H1 (cell line): ENCODE measurements at regions not wholly inside any gene's neighbourhood (a gene's known extent, or its start where the extent isn't known, plus 50 kb on each side); places are given as distances from the start of the nearest gene placed in this dataset.

Experiments used
- CTCF ChIA-PET: fragments of 300-600 bp; sonication (Branson Sonifier 250); formaldehyde crosslinking; loops from one replicate; lab custom pipeline; 2021; ENCODE audit not compliant: partially characterized antibody; lab: Charles Lee
- POLR2A ChIA-PET: fragments of 300-600 bp; sonication (Branson Sonifier 250); formaldehyde crosslinking; loops from one replicate; lab custom pipeline; 2021; ENCODE audit warnings: inconsistent platforms; ENCODE audit not compliant: partially characterized antibody; lab: Charles Lee
- DNase-seq, 2 experiments: peaks; one replicate each; pipeline versions ENCODE4 v3.0.0 to v3.0.0-alpha.2; 2010 to 2022; ENCODE audit warnings: low spot score in 2 of 2, low read depth in 1 of 2, mixed read lengths in 1 of 2
- FAIRE-seq: peaks from 2 replicates; lab custom pipeline; 2011; peaks lifted over from hg19 to GRCh38; lab: Jason Lieb, UNC
- H2AFZ ChIP-seq: 2 replicates; pipeline ENCODE4 v1.8.1; 2012; ENCODE audit warnings: low read length, inconsistent platforms
- H2AK5ac ChIP-seq: 2 replicates; pipeline ENCODE4 v1.6.1; 2013; ENCODE audit warnings: low read depth, low read length
- H2BK120ac ChIP-seq: replicated peaks from 2 replicates; pipeline ENCODE3; 2013; ENCODE audit warnings: low read depth, low read length, inconsistent platforms
- H2BK12ac ChIP-seq: 2 replicates; pipeline ENCODE4 v1.6.1; 2013; ENCODE audit warnings: low read depth, low read length
- H2BK15ac ChIP-seq: 2 replicates; pipeline ENCODE4 v1.6.1; 2013; ENCODE audit warnings: low read length
- H2BK20ac ChIP-seq: 2 replicates; pipeline ENCODE4 v1.6.1; 2013; ENCODE audit warnings: low read length
- H2BK5ac ChIP-seq: 2 replicates; pipeline ENCODE4 v1.6.1; 2013; ENCODE audit warnings: low read depth, low read length
- H3K14ac ChIP-seq: 2 replicates; pipeline ENCODE4 v1.6.1; 2013; ENCODE audit warnings: inconsistent platforms; ENCODE audit not compliant: insufficient read length
- H3K18ac ChIP-seq: 2 replicates; pipeline ENCODE4 v1.6.1; 2013; ENCODE audit warnings: low read length; ENCODE audit errors: extremely low read depth
- H3K23ac ChIP-seq: 2 replicates; pipeline ENCODE4 v1.6.1; 2013; ENCODE audit warnings: inconsistent platforms; ENCODE audit not compliant: insufficient read length
- H3K23me2 ChIP-seq: 2 replicates; pipeline ENCODE4 v1.6.1; 2013; ENCODE audit warnings: low read depth, low read length
- H3K27ac ChIP-seq: 2 replicates; pipeline ENCODE4 v1.6.1; 2011; ENCODE audit warnings: low read depth, low read length, inconsistent platforms
- H3K27me3 ChIP-seq, 4 experiments: replicated peaks in 1 of 4; 1 replicate in 1 of 4; 2 replicates in 3 of 4; pipeline versions ENCODE4 v1.6.1 to v1.8.1; 2011 to 2013; ENCODE audit warnings: low read length in 3 of 4, mild to moderate bottlenecking in 3 of 4, inconsistent platforms in 2 of 4, mixed read lengths in 2 of 4, moderate library complexity in 1 of 4; ENCODE audit not compliant: control insufficient read depth in 3 of 4, insufficient read depth in 3 of 4; ENCODE audit errors: extremely low read depth in 1 of 4
- H3K36me3 ChIP-seq, 4 experiments: 2 replicates each; pipeline versions ENCODE4 v1.6.1 to v1.8.1; 2011 to 2013; ENCODE audit warnings: mild to moderate bottlenecking in 4 of 4, low read length in 3 of 4, moderate library complexity in 2 of 4, control low read depth in 1 of 4, inconsistent platforms in 1 of 4; ENCODE audit not compliant: insufficient read depth in 4 of 4, control insufficient read depth in 2 of 4
- H3K4ac ChIP-seq: replicated peaks from 2 replicates; pipeline ENCODE3; 2013; ENCODE audit warnings: low read length, low read depth, mixed read lengths, inconsistent platforms; ENCODE audit not compliant: insufficient read length
- H3K4me1 ChIP-seq, 4 experiments: replicated peaks in 1 of 4; 1 replicate in 1 of 4; 2 replicates in 3 of 4; pipeline versions ENCODE4 v1.6.1 to v1.8.1; 2011 to 2013; ENCODE audit warnings: low read length in 3 of 4, inconsistent platforms in 2 of 4, mixed read lengths in 1 of 4; ENCODE audit not compliant: insufficient read depth in 4 of 4, control insufficient read depth in 3 of 4
- H3K4me2 ChIP-seq, 2 experiments: 2 replicates each; pipeline versions ENCODE4 v1.6.1 to v1.8.1; 2011 to 2013; ENCODE audit warnings: low read depth in 2 of 2, low read length in 2 of 2, control low read depth in 1 of 2, inconsistent platforms in 1 of 2, mild to moderate bottlenecking in 1 of 2; ENCODE audit not compliant: insufficient read depth in 1 of 2
- H3K4me3 ChIP-seq, 4 experiments: fragments of 200-600, 300-600 bp in 1 of 4; sonication (generic), shearing (Covaris generic), sonication (Bioruptor Twin) in 1 of 4; 2 replicates each; pipeline versions ENCODE4 v1.5.1 to v1.8.1; 2011 to 2016; ENCODE audit warnings: low read length in 4 of 4, low read depth in 3 of 4, control low read depth in 2 of 4, inconsistent platforms in 2 of 4, mild to moderate bottlenecking in 2 of 4, mixed read lengths in 1 of 4, moderate library complexity in 1 of 4; ENCODE audit not compliant: insufficient read depth in 2 of 4; ENCODE audit errors: extremely low read depth in 1 of 4
- H3K56ac ChIP-seq: replicated peaks from 2 replicates; pipeline ENCODE3; 2013; ENCODE audit warnings: low read depth, mild to moderate bottlenecking, mixed read lengths, low read length, inconsistent platforms; ENCODE audit not compliant: insufficient read length
- H3K79me1 ChIP-seq: 2 replicates; pipeline ENCODE4 v1.6.1; 2013; ENCODE audit warnings: low read depth, low read length, control low read depth
- H3K79me2 ChIP-seq, 2 experiments: 2 replicates each; pipeline versions ENCODE4 v1.6.1 to v1.8.1; 2012 to 2013; ENCODE audit warnings: low read length in 2 of 2, mild to moderate bottlenecking in 2 of 2, inconsistent platforms in 1 of 2; ENCODE audit not compliant: insufficient read depth in 2 of 2, control insufficient read depth in 1 of 2
- H3K9ac ChIP-seq, 4 experiments: replicated peaks in 1 of 4; 1 replicate in 1 of 4; 2 replicates in 3 of 4; pipeline versions ENCODE4 v1.6.1 to v1.8.1; 2011 to 2013; ENCODE audit warnings: low read depth in 3 of 4, low read length in 3 of 4, control low read depth in 2 of 4, mild to moderate bottlenecking in 2 of 4, moderate library complexity in 2 of 4, inconsistent platforms in 1 of 4; ENCODE audit errors: extremely low read depth in 1 of 4
- H3K9me3 ChIP-seq, 2 experiments: 2 replicates each; pipeline versions ENCODE4 v1.6.1 to v1.8.1; 2012 to 2013; ENCODE audit warnings: mild to moderate bottlenecking in 2 of 2, moderate library complexity in 2 of 2, control low read depth in 1 of 2, inconsistent platforms in 1 of 2, low read depth in 1 of 2, low read length in 1 of 2, mixed read lengths in 1 of 2; ENCODE audit not compliant: insufficient read depth in 2 of 2
- H4K20me1 ChIP-seq, 2 experiments: replicated peaks in 1 of 2; 2 replicates each; pipeline versions ENCODE3 to v1.8.1; 2011 to 2013; ENCODE audit warnings: inconsistent platforms in 2 of 2, low read length in 2 of 2, mild to moderate bottlenecking in 1 of 2; ENCODE audit not compliant: insufficient read depth in 2 of 2, control insufficient read depth in 1 of 2
- H4K5ac ChIP-seq: 2 replicates; pipeline ENCODE4 v1.6.1; 2013; ENCODE audit warnings: low read length, low read depth, mixed read lengths, inconsistent platforms; ENCODE audit not compliant: insufficient read length
- H4K8ac ChIP-seq: 2 replicates; pipeline ENCODE4 v1.8.0; 2013; ENCODE audit warnings: mild to moderate bottlenecking, moderate library complexity, low read length, inconsistent platforms; ENCODE audit not compliant: insufficient read depth; ENCODE audit errors: extremely low read depth
- H4K91ac ChIP-seq: replicated peaks from 2 replicates; pipeline ENCODE3; 2013; ENCODE audit warnings: low read length, mixed read lengths, inconsistent platforms; ENCODE audit not compliant: insufficient read length
- BRCA1 ChIP-seq: IDR thresholded peaks from 2 replicates; pipeline ENCODE4 v1.6.1; 2012; ENCODE audit warnings: low read depth, low read length, improper control_type of control experiment
- CBX5 ChIP-seq: fragments of 300-800, 300-1000 bp; sonication (generic); IDR thresholded peaks from 2 replicates; pipeline ENCODE4 v1.7.1; 2016; ENCODE audit warnings: antibody characterized with exemption, low read length, low read depth
- CTBP2 ChIP-seq: IDR thresholded peaks from 2 replicates; pipeline ENCODE4 v1.7.0; 2011; ENCODE audit warnings: borderline replicate concordance, mild to moderate bottlenecking, moderate library complexity, mixed read lengths, low read length; ENCODE audit not compliant: insufficient read depth, insufficient read length
- EGR1 ChIP-seq: IDR thresholded peaks from 2 replicates; pipeline ENCODE4 v1.6.1; 2011; ENCODE audit warnings: low read depth, low read length, borderline replicate concordance
- JUN ChIP-seq: IDR thresholded peaks from 2 replicates; pipeline ENCODE4 v1.6.1; 2011; ENCODE audit warnings: low read depth, mild to moderate bottlenecking, improper control_type of control experiment, low read length
- RFX5 ChIP-seq: IDR thresholded peaks from 2 replicates; pipeline ENCODE4 v1.6.1; 2011; ENCODE audit warnings: low read depth, low read length, improper control_type of control experiment, borderline replicate concordance
- TAF7 ChIP-seq: optimal IDR thresholded peaks from 2 replicates; pipeline ENCODE3; 2011; ENCODE audit warnings: low read depth, mild to moderate bottlenecking, inconsistent platforms, low read length, moderate library complexity, borderline replicate concordance
- WGBS, 2 experiments: shearing (Covaris generic) in 1 of 2; methylation state at CpG; one replicate each; pipeline versions ENCODE4 v1.1.6 to v1.1.7; 2013 to 2015; ENCODE audit warnings: low lambda C conversion rate in 2 of 2, mixed read lengths in 2 of 2, inconsistent platforms in 1 of 2, low coverage in 1 of 2, missing lambda C conversion rate in 1 of 2; ENCODE audit not compliant: insufficient replicate concordance in 2 of 2, insufficient coverage in 1 of 2, insufficient read length in 1 of 2; ENCODE audit errors: extremely low coverage in 1 of 2, missing lambda C conversion rate in 1 of 2; 5-methylcytosine and 5-hydroxymethylcytosine counted together
- TF ChIP-seq, protein P1 (sequence below): IDR thresholded peaks from 2 replicates; pipeline ENCODE4 v1.6.1; 2012; ENCODE audit warnings: inconsistent platforms
- TF ChIP-seq, protein P2 (sequence below): IDR thresholded peaks from 2 replicates; pipeline ENCODE4 v1.6.1; 2011; ENCODE audit warnings: low read depth, mild to moderate bottlenecking, low read length; ENCODE audit not compliant: insufficient read depth

DNA sequence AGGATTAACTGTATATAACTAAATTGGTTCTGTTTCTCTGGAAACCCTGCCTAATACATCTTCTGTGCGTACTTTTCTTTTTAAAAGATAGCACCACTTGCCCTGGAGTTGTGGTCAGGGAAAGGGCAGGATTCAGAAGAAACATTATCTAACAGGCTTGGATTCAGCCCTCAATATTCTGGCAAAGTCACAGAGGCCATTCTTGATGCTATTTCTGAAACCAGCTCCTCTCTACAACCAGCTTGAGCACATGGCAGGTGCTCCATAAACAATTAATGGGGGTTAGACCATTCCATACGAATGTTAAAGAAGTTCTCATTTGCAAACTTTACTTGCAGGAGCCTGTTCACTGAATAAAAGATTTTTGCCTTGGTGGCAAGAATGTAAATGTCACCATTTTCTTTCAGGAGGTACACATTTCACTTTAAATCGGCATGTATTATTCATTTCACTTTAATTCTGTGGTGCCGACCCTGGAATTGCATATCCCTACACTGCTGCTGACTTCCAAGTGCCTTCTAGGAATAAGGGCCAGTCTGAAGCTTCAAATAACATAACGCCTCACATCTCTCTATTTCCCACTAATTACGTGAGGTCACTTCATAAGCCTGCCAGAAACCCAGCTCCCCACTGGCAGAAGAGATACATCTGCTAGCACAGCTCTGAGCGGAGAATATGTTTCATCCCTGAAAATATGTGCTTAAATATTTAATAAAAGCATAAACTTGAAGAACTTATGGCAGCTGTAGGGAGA, 248.7 kb downstream of the ADGRG6 start:
- FAIRE-seq (no peak), DNase-seq (no peak)

More for the DNA sequence above, 248.7 kb downstream of the ADGRG6 start:
- no peak overlapping the region for H2BK15ac ChIP-seq
- 73% methylated on average over 7 of the region's 7 CpGs; no CpG with 5 or more reads in 1 of the 2 experiments for WGBS, 2 experiments
- TF ChIP-seq TAF7 (no peak), CTBP2 (no peak), EGR1 (no peak), CBX5 (no peak), RFX5 (no peak), BRCA1 (no peak), JUN (no peak)
- TF ChIP-seq, protein P1, sequence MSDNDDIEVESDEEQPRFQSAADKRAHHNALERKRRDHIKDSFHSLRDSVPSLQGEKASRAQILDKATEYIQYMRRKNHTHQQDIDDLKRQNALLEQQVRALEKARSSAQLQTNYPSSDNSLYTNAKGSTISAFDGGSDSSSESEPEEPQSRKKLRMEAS: no peak
- TF ChIP-seq, protein P2, sequence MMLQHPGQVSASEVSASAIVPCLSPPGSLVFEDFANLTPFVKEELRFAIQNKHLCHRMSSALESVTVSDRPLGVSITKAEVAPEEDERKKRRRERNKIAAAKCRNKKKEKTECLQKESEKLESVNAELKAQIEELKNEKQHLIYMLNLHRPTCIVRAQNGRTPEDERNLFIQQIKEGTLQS: no peak
- TF ChIP-seq, all 59 proteins: peak for 0
- Histone ChIP-seq H3K56ac (no peak overlapping the region), H3K27ac (no peak overlapping the region), H4K5ac (no peak overlapping the region), H2AK5ac (no peak overlapping the region), H3K79me2 (no peaks in the 10 kb centered on the region), H3K14ac (no peak overlapping the region), H2BK5ac (no peak overlapping the region), H2BK20ac (no peak overlapping the region), H3K4me1 (peaks cover 0 to 6% (median 4%) of the 10 kb centered on the region in 4 experiments; a peak in 5 of 7 replicates), H2BK12ac (no peak overlapping the region), H3K4me3 (no peak overlapping the region), H3K4me2 (no peak overlapping the region), H3K18ac (no peak overlapping the region), H4K20me1 (no peaks in the 10 kb centered on the region), H3K79me1 (no peaks in the 10 kb centered on the region; the same call in 1 of the 2 replicates), H3K36me3 (no peaks in the 10 kb centered on the region), H4K8ac (no peak overlapping the region), H3K27me3 (no peaks in the 10 kb centered on the region), H3K9me3 (no peaks in the 10 kb centered on the region), H3K23me2 (no peaks in the 10 kb centered on the region), H3K4ac (no peak overlapping the region), H2AFZ (no peak overlapping the region), H3K23ac (no peak overlapping the region), H4K91ac (no peak overlapping the region), H3K9ac (no peak overlapping the region), H2BK120ac (no peak overlapping the region)
- POLR2A ChIA-PET: no interaction called here
- CTCF ChIA-PET: interaction anchor here (1.0 to 3.9 kb wide), 8 partner anchors 12 to 142 kb away, joined by 3 to 24 read pairs (median 5); no protein-coding TSS in a partner anchor
